ENCODE measurements at regions not wholly inside any gene's neighbourhood (a gene's known extent, or its start where the extent isn't known, plus 50 kb on each side); places are given as distances from the start of the nearest gene placed in this dataset.

- H3K4me3 Mint-ChIP-seq: no peak overlapping the region
- DNase-seq (ENCODE audit: low spot score in 2 of 2, unreplicated experiment in 2 of 2): no peak
Observed at GRCh38 chr4:133996431-133997121, 205.0 kb downstream of the PABPC4L start.

GRCh38 chr4:133995243-133995960 is 206.2 kb downstream of the PABPC4L start:
- no peak overlapping the region for H3K4me3 Mint-ChIP-seq
- no peak for DNase-seq (ENCODE audit: low spot score in 2 of 2, unreplicated experiment in 2 of 2)
- no peaks in the 10 kb centered on the region for H3K27me3 Mint-ChIP-seq (ENCODE audit: low read depth)
- no peak overlapping the region for H3K27ac Mint-ChIP-seq
- no peaks in the 10 kb centered on the region for H3K4me1 Mint-ChIP-seq
- H3K9me3 Mint-ChIP-seq: peaks cover 53% of the 10 kb centered on the region
- H3K36me3 Mint-ChIP-seq: peaks cover 6% of the 10 kb centered on the region
- no peak for TF ChIP-seq CTCF (IDR thresholded peaks at IDR 0.05; ENCODE audit: unreplicated experiment)

More at GRCh38 chr4:133996431-133997121, 205.0 kb downstream of the PABPC4L start:
- H3K27ac Mint-ChIP-seq: no peak overlapping the region
- TF ChIP-seq CTCF (IDR thresholded peaks at IDR 0.05; ENCODE audit: unreplicated experiment): no peak
- no peaks in the 10 kb centered on the region for H3K4me1 Mint-ChIP-seq
- H3K36me3 Mint-ChIP-seq: no peaks in the 10 kb centered on the region
- H3K27me3 Mint-ChIP-seq (ENCODE audit: low read depth): no peaks in the 10 kb centered on the region
- peaks cover 43% of the 10 kb centered on the region for H3K9me3 Mint-ChIP-seq

- DNase-seq (ENCODE audit: low spot score in 2 of 2, unreplicated experiment in 2 of 2): no peak
- H3K4me1 Mint-ChIP-seq: no peaks in the 10 kb centered on the region
- no peaks in the 10 kb centered on the region for H3K36me3 Mint-ChIP-seq
- H3K27me3 Mint-ChIP-seq (ENCODE audit: low read depth): no peaks in the 10 kb centered on the region
- no peak for TF ChIP-seq CTCF (IDR thresholded peaks at IDR 0.05; ENCODE audit: unreplicated experiment)
- H3K4me3 Mint-ChIP-seq: no peak overlapping the region
- no peak overlapping the region for H3K27ac Mint-ChIP-seq
- H3K9me3 Mint-ChIP-seq: no peaks in the 10 kb centered on the region
Observed at GRCh38 chr4:133982533-133983224, 218.9 kb downstream of the PABPC4L start.

GRCh38 chr4:133981327-133981726 is 220.3 kb downstream of the PABPC4L start:
- H3K4me3 Mint-ChIP-seq: no peak overlapping the region
- H3K9me3 Mint-ChIP-seq: peaks cover 12% of the 10 kb centered on the region
- H3K27ac Mint-ChIP-seq: no peak overlapping the region
- H3K27me3 Mint-ChIP-seq (ENCODE audit: low read depth): no peaks in the 10 kb centered on the region
- TF ChIP-seq CTCF (IDR thresholded peaks at IDR 0.05; ENCODE audit: unreplicated experiment): no peak
- peaks cover 9% of the 10 kb centered on the region for H3K36me3 Mint-ChIP-seq
- no peaks in the 10 kb centered on the region for H3K4me1 Mint-ChIP-seq
- no peak for DNase-seq (ENCODE audit: low spot score in 2 of 2, unreplicated experiment in 2 of 2)

- peaks cover 12% of the 10 kb centered on the region for H3K36me3 Mint-ChIP-seq
- DNase-seq (ENCODE audit: low spot score in 2 of 2, unreplicated experiment in 2 of 2): no peak
- no peak overlapping the region for H3K27ac Mint-ChIP-seq
- H3K9me3 Mint-ChIP-seq: peaks cover 30% of the 10 kb centered on the region
- peaks cover 6% of the 10 kb centered on the region for H3K4me1 Mint-ChIP-seq
- H3K4me3 Mint-ChIP-seq: no peak overlapping the region
- no peaks in the 10 kb centered on the region for H3K27me3 Mint-ChIP-seq (ENCODE audit: low read depth)
- TF ChIP-seq CTCF (IDR thresholded peaks at IDR 0.05; ENCODE audit: unreplicated experiment): no peak
Observed at GRCh38 chr4:133972586-133972985, 229.0 kb downstream of the PABPC4L start.

All from mesothelial cell of epicardium (in vitro differentiated cells).